Skeletal muscle cell (primary cell): ENCODE measurements at regions not wholly inside any gene's neighbourhood (a gene's known extent, or its start where the extent isn't known, plus 50 kb on each side); places are given as distances from the start of the nearest gene placed in this dataset.

Experiments used
- DNase-seq: peaks from one replicate; pipeline ENCODE4 v3.0.0-alpha.2; 2010; ENCODE audit warnings: low read depth
- H3K4me3 ChIP-seq: 2 replicates; pipeline ENCODE4 v1.5.1; 2011; ENCODE audit warnings: low read depth, mild to moderate bottlenecking, control low read depth, low read length, moderate library complexity

DNA sequence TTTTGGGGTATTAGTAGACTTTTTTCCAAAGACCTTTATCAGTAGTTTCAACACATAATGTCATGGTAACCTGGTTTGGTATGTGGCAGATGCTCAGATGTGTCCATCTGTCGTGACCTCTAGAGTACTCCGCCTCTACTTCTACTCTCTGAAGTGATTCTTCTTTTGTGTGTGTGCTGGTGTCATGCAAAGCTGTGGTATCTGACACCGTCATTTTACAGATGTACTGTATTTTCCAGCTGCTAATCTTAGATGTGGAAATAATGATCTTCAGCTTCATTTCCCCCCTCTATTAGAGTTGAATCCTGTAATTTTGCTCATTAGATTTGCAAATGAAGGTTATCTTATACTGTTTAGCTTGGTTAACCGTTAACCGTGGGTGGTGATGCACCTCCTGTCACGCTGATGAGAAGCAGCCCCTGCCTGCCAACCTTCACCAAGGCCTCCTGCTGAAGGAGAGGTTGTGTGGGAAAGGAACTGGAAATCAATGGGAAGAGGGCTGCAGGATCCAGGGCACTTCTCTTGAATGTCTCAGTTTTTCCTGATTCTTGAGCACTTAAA lies 222.4 kb upstream of the AMIGO2 start:
- DNase-seq = no peak
- no peak overlapping the region for H3K4me3 ChIP-seq

DNA sequence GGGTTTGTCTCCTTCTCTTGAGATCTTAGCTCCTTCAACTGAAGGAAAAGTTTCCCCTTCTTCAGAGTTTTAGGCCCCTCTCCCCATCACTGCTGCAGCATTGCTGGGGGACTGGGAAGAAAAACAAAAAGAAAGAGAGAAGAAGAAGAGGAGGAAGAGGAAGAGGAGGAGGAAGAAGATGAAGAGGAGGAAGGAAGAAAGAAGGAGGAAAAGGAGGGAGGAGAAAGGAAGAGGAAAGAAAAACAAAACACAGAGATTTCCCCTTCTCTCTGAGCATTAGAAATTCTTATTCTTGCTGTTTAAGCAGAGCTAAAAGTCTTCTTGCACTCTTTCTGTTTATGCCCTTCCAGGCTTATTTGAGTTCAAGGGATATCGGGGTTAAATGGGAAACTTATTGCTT lies 219.8 kb upstream of the AMIGO2 start:
- H3K4me3 ChIP-seq = no peak overlapping the region
- no peak for DNase-seq

DNA sequence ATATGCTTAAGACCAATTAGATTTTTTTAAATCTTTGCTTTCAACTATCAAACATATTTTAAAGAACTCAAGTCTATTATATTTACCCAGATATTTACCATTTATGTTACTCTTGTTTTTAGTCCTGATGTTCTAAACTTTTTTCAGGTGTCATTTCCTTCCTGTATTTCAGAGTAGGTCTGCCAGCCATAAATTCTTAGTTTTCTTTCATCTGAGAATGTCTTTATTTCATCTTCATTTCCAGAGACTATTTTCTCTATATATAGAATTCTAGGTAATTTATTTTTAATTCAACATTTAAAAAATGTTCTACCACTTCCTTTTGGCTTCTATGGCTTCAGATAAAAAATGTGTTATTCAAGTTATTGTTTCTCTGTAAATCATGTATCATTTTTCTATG lies 218.2 kb upstream of the AMIGO2 start:
- DNase-seq = no peak

DNA sequence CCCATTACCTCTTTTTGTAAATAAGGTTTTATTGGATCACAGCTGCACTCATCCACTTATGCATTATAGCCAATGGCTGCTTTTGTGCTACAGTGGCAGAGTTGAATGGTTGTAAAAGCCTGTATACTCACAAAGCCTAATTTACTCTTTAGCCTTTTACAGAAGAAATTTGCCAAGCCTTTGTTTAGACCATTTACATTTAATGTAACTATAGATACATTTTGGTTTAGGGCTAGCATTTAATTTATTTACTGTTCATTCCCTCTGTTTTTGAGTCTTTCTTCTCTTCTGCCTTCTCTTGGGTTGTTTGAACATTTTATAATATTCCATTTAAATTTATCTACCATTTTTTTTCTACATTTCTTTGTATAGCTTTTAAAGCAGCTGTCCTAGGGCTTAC lies 217.1 kb upstream of the AMIGO2 start:
- DNase-seq = no peak
- H3K4me3 ChIP-seq = no peak overlapping the region

More for the DNA sequence above, 218.2 kb upstream of the AMIGO2 start:
- no peak overlapping the region for H3K4me3 ChIP-seq

DNA sequence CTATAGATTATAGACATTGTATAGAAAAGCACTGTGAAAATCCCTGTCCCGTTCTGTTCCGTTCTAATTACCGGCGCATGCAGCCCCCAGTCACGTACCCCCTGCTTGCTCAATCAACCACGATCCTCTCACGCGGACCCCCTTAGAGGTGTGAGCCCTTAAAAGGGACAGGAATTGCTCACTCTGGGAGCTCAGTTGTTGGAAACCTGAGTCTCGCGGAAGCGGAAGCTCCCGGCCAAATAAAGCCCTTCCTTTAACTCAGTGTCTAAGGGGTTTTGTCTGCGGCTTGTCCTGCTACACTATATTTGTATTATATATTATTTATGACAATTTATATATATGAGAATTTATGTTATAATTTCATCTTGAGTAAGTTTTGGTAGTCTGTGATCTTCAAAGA lies 213.6 kb upstream of the AMIGO2 start:
- H3K4me3 ChIP-seq = no peak overlapping the region
- DNase-seq = no peak

DNA sequence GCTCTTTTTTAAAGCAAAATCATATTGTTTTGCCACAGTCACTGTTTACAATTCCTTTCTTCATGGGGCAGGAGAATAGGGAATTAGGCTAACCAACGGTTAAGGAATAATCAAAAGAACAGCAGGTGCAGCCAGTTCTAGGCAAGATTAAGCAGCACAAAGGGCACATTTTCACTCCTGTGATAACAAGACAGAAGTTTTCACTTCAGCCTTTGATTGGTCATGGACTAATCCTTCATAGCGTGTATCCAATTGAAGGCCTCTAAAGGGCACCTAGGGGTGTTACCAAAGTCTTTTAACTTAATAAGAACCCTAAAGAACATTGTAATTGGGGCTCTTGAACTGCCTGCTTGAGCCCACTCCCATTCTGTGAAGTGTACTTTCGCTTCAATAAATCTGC lies 206.9 kb upstream of the AMIGO2 start:
- no peak overlapping the region for H3K4me3 ChIP-seq
- DNase-seq = no peak
